CD4-positive, alpha-beta T cell treated with Interleukin-17A for 1 hour (primary cell): ENCODE measurements at regions not wholly inside any gene's neighbourhood (a gene's known extent, or its start where the extent isn't known, plus 50 kb on each side); places are given as distances from the start of the nearest gene placed in this dataset.

Experiments used
- DNase-seq: peaks from one replicate; pipeline ENCODE4 v3.0.0-alpha.2; 2020

DNA sequence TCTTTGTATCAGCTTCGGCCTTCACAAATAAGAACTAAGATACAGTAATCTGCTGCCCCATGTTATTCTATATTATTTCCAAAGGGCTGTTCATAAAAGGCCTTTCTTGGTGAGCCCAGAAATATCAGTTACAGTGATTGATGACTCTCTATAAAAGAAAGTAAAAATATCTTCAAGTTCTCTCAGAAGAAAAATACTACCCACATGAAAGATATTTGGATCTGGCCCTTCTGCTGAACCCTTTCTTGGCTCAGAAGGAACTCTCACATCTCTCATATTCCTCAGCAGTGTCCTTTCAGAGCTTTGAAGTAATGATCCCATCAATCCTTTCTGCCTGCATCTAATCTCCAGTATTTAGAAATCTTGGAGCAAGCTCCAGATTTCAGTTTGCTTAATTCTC lies 76.3 kb upstream of the SLITRK1 start:
- DNase-seq: no peak

DNA sequence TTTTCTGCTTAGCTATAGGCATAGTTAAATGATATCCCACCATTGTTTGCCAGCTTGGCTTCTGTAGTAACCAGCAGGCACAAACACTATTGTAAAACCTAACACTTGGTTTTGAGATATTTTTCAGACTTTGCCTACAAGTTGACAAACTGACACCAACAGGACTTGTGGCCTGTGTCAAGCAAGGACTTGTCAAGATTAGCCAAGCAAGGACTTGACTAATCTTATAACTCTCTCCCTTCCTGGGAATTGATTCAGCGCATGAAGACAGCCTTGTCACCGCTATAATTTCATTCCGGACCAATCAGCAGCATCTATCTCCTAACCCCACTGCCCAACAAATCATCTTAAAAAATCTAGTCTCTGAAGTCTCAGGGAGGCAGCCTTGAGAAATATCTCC lies 72.7 kb upstream of the SLITRK1 start:
- DNase-seq: no peak

DNA sequence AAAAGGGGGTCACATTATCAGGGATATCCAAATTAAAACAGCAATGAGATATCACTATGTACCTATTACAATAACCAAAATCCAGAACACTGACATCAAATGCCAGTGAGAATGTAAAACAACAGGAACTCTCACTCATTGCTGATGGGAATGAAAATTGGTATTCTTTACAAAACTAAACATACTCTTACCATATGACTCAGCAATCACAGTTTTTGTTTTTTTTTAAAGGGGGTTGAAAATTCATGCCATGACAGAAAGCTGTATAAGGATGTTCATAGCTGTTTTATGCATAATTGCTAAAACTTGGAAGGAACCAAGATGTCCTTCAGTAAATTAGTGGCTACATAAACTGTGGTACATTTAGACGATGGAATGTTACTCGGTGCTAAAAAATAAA lies 71.6 kb upstream of the SLITRK1 start:
- DNase-seq: no peak

DNA sequence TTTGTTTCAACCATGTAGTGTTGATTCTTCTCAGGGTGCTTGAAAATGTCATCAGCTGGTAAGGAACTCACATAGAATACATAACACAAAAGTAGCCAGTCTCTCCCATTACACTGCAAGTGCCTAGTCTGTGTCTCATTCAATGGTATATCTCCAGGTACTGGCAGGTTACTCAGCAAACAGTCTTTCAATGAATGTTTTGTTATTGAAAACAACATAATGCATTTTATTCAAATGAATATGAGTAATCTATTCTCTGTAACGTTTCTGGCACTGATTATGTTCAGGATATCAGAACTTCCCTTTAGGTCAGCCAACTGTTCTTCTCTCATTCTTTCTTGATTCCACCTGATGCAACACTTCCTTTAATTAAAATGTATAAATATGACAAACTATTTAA lies 68.0 kb upstream of the SLITRK1 start:
- DNase-seq: no peak

DNA sequence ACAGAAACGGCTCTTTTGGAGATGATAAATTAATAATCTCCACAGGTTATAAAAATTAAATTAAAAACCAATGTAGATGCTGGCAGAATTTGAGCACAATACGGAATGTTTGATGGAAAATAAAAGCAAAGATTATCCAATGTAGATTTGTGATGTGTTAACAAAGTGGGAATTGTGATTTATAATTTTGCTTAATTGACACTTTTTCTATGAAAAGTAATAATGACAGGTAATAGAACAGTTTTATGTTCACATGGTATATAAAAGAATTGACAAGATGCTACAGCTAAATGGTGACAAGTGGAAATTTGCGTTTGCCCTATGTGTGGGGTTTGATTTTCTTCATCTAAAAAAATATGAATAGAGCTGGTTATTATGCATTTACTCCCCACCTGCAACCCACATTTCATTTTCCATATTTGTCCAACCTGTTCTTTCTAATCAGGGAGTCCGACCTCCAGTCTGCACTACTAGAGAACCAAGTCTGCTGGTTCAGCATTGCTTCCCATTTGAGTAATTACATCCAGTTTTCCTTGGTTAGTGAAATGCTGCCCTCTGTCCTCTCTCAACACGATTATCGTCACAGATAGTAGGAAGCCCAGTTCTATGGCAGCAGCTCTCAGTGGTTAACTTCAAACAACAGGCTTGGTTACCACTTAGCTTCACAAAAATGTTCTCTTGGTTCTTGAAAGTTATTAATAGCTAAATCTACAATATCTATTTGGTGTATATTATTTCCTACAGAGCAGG lies 61.4 kb upstream of the SLITRK1 start:
- DNase-seq: no peak

DNA sequence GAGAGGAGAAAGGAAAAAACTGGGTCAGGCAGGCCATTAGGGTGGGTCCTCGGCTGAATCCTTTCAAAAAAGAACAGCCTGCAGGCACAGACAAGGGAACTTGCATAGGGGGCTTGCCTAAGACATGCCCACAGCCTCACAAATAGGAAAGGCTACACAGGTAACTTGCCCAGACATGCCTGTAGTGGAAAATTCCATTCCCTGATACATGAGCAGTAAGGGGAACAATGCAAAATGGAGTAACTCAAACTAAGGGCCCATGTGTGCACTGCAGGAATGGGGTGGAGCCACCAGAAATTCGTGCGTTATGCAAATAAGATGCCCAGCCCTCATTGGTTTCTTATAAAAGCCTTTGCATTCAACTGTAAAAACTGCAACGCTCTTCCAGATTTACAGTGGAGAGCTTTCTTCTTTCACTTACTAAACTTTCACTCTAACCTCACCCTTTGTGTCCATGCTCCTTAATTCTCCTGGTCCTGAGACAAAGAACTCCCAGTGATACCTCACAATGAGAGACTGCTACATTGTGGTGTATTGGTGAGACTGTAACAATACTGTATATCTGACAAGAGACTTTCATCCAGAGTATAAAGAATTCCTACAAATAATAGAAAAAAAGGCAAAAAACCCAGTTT lies 59.5 kb upstream of the SLITRK1 start:
- no peak for DNase-seq

DNA sequence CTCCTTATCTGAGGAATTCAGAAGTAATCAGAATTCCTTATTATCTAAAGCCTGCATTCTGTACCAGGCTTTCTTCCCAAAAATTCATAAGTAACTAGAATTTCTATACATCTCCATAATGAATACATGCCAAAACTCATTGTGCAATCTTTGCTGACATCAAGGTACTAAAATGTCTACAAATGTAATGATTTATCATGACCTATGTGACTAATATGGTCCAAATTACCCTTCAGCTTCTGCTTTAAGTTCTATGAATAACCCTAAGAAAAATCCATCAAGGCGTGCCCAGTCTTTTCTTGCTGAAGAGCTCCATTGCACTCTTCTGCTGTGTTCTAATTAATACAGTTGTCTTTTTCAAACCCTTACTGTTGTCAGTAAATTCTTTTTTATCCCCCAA lies 58.5 kb upstream of the SLITRK1 start:
- no peak for DNase-seq

DNA sequence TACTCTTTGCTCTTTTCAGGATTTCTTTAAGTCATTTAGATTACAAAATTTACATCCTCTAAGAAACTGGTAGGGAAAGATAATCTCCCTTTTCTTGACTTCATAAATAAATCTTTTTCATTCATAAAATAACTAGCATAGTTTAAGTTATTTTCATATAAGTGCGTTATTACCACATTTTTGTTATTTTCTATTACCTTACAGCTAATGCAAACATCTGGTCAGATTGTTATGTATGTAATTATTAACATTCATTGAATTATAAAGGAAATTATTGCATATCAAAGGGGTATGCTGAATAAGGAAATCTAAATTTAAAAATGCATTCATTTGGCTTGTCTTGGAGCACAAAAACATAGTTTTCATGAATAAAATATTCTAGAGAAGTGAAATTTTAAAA lies 55.3 kb upstream of the SLITRK1 start:
- no peak for DNase-seq

DNA sequence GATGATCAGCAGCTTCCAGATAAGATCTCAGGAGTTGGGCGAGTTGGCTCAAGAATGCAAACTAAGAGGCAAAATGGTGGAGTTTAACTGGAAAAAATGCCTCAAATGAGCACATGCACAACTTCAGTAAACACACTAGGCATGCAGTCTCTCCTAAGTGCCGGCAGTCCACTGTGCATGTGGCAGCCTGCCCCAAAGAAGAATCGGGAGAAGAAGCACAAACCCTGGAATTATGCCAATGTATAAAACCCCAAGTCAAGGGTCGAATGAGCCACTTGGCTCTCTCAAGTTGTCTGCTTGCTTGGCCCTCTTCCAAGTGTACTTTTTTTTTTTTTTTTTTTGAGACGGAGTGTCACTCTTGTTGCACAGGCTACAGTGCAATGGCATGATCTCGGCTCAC lies 53.3 kb upstream of the SLITRK1 start:
- DNase-seq: no peak
